Activated T-cell treated with anti-CD3 and anti-CD28 coated beads, Interleukin-2, amount 50 U/mL, for 4 hours (primary cell): ENCODE measurements at regions not wholly inside any gene's neighbourhood (a gene's known extent, or its start where the extent isn't known, plus 50 kb on each side); places are given as distances from the start of the nearest gene placed in this dataset.
A peak's percentile ranks its signal among the peaks of the same experiment; 100 is the strongest.
"Not testable (repeated sequence)": the region's sequence is repeated elsewhere in the genome, so short reads cannot be mapped to it uniquely, and the experiment has no call there.

Experiments used
- ATAC-seq, 2 donors: fragments of 200-7000 bp; cut with Tn5 transposase; one replicate each; pipeline ENCODE4 v1.10.0; 2021
- DNase-seq: peaks from one replicate; pipeline ENCODE4 v3.0.0-alpha.2; 2020
- H3K27me3 Mint-ChIP-seq: one replicate; pipeline ENCODE4 v1.8.0; 2021; ENCODE audit warnings: low read depth, mixed read lengths
- H3K36me3 Mint-ChIP-seq: one replicate; pipeline ENCODE4 v1.8.0; 2022; ENCODE audit warnings: mixed read lengths; ENCODE audit not compliant: insufficient read depth
- H3K4me1 Mint-ChIP-seq: one replicate; pipeline ENCODE4 v1.8.0; 2021; ENCODE audit warnings: low read depth, mixed read lengths
- H3K4me3 Mint-ChIP-seq: one replicate; pipeline ENCODE4 v1.8.0; 2021; ENCODE audit warnings: mild to moderate bottlenecking, moderate library complexity, mixed read lengths
- H3K9me3 Mint-ChIP-seq: one replicate; pipeline ENCODE4 v1.8.0; 2021; ENCODE audit warnings: mixed read lengths

GRCh38 chr5:18736736-18737135 is 1102.5 kb downstream of the TAF11L14 start:
- not testable (repeated sequence) for H3K27me3 Mint-ChIP-seq, H3K4me3 Mint-ChIP-seq, H3K9me3 Mint-ChIP-seq, DNase-seq, ATAC-seq
- H3K4me1 Mint-ChIP-seq = peaks cover 40% of the 10 kb centered on the region
- H3K36me3 Mint-ChIP-seq = peaks cover 39% of the 10 kb centered on the region

GRCh38 chr5:18740301-18740700 is 1106.0 kb downstream of the TAF11L14 start:
- H3K4me3 Mint-ChIP-seq = no peak overlapping the region
- no peak for DNase-seq
- no peaks in the 10 kb centered on the region for H3K27me3 Mint-ChIP-seq
- H3K36me3 Mint-ChIP-seq = peaks cover 27% of the 10 kb centered on the region
- H3K4me1 Mint-ChIP-seq = peaks cover 71% of the 10 kb centered on the region
- H3K9me3 Mint-ChIP-seq = no peaks in the 10 kb centered on the region
- ATAC-seq = no peak

GRCh38 chr5:18742830-18743229 is 1108.6 kb downstream of the TAF11L14 start:
- H3K9me3 Mint-ChIP-seq = peaks cover 3% of the 10 kb centered on the region

GRCh38 chr5:18744441-18744840 is 1110.2 kb downstream of the TAF11L14 start:
- H3K9me3 Mint-ChIP-seq = peaks cover 3% of the 10 kb centered on the region
- peaks cover 67% of the 10 kb centered on the region for H3K4me1 Mint-ChIP-seq
- peaks cover 9% of the 10 kb centered on the region for H3K36me3 Mint-ChIP-seq
- H3K27me3 Mint-ChIP-seq = no peaks in the 10 kb centered on the region
- peak overlapping the region; percentile 90 for H3K4me3 Mint-ChIP-seq
- ATAC-seq (no peak), DNase-seq (no peak)

More at GRCh38 chr5:18742830-18743229, 1108.6 kb downstream of the TAF11L14 start:
- peaks cover 74% of the 10 kb centered on the region for H3K4me1 Mint-ChIP-seq
- ATAC-seq = no peak
- H3K36me3 Mint-ChIP-seq = peaks cover 18% of the 10 kb centered on the region
- no peaks in the 10 kb centered on the region for H3K27me3 Mint-ChIP-seq
- peak overlapping the region; percentile 5 for H3K4me3 Mint-ChIP-seq
- DNase-seq = no peak

GRCh38 chr5:18745042-18745987 is 1111.1 kb downstream of the TAF11L14 start:
- H3K36me3 Mint-ChIP-seq = peaks cover 9% of the 10 kb centered on the region
- peaks cover 3% of the 10 kb centered on the region for H3K9me3 Mint-ChIP-seq
- no peak for DNase-seq
- no peaks in the 10 kb centered on the region for H3K27me3 Mint-ChIP-seq
- H3K4me3 Mint-ChIP-seq = peak overlapping the region; percentile 90
- H3K4me1 Mint-ChIP-seq = peaks cover 66% of the 10 kb centered on the region
- peak; percentile 59 for ATAC-seq

GRCh38 chr5:18745988-18746615 is 1111.8 kb downstream of the TAF11L14 start:
- ATAC-seq = peak; percentile 79 to 87
- peaks cover 3% of the 10 kb centered on the region for H3K9me3 Mint-ChIP-seq
- H3K36me3 Mint-ChIP-seq = peaks cover 9% of the 10 kb centered on the region
- H3K4me3 Mint-ChIP-seq = peak overlapping the region; percentile 90
- no peaks in the 10 kb centered on the region for H3K27me3 Mint-ChIP-seq
- peaks cover 58% of the 10 kb centered on the region for H3K4me1 Mint-ChIP-seq
- DNase-seq = peak; percentile 30

- ATAC-seq (no peak), DNase-seq (no peak)
- Mint-ChIP-seq H3K9me3 (peaks cover 3% of the 10 kb centered on the region), H3K36me3 (no peaks in the 10 kb centered on the region), H3K4me3 (no peak overlapping the region), H3K27me3 (no peaks in the 10 kb centered on the region), H3K4me1 (peaks cover 39% of the 10 kb centered on the region)
Measured at GRCh38 chr5:18749763-18750162, 1115.5 kb downstream of the TAF11L14 start.

GRCh38 chr5:18752317-18752716 is 1118.1 kb downstream of the TAF11L14 start:
- Mint-ChIP-seq H3K4me1 (peaks cover 24% of the 10 kb centered on the region), H3K4me3 (no peak overlapping the region), H3K27me3 (no peaks in the 10 kb centered on the region), H3K36me3 (no peaks in the 10 kb centered on the region), H3K9me3 (peaks cover 2% of the 10 kb centered on the region)
- ATAC-seq (peak in 1 of 2 donors; percentile 46), DNase-seq (no peak)

- Mint-ChIP-seq H3K36me3 (no peaks in the 10 kb centered on the region), H3K4me1 (peaks cover 18% of the 10 kb centered on the region), H3K27me3 (no peaks in the 10 kb centered on the region), H3K9me3 (no peaks in the 10 kb centered on the region), H3K4me3 (no peak overlapping the region)
- no peak for DNase-seq
- ATAC-seq = no peak
Measured at GRCh38 chr5:18754201-18754600, 1119.9 kb downstream of the TAF11L14 start.

GRCh38 chr5:18761801-18762200 is 1127.5 kb downstream of the TAF11L14 start:
- Mint-ChIP-seq H3K4me1 (peaks cover 4% of the 10 kb centered on the region), H3K9me3 (no peaks in the 10 kb centered on the region), H3K27me3 (no peaks in the 10 kb centered on the region), H3K4me3 (no peak overlapping the region), H3K36me3 (no peaks in the 10 kb centered on the region)
- ATAC-seq (peak; percentile 46 to 80), DNase-seq (no peak)

- no peak for DNase-seq
- peaks cover 4% of the 10 kb centered on the region for H3K4me1 Mint-ChIP-seq
- no peak for ATAC-seq
Measured at GRCh38 chr5:18764161-18764560, 1129.9 kb downstream of the TAF11L14 start.

GRCh38 chr5:18765304-18765703 is 1131.0 kb downstream of the TAF11L14 start:
- no peaks in the 10 kb centered on the region for H3K36me3 Mint-ChIP-seq

More at GRCh38 chr5:18764161-18764560, 1129.9 kb downstream of the TAF11L14 start:
- Mint-ChIP-seq H3K9me3 (no peaks in the 10 kb centered on the region), H3K4me3 (no peak overlapping the region), H3K27me3 (peaks cover under 1% of the 10 kb centered on the region), H3K36me3 (no peaks in the 10 kb centered on the region)

GRCh38 chr5:18771097-18771610 is 1136.9 kb downstream of the TAF11L14 start:
- no peak for ATAC-seq
- Mint-ChIP-seq H3K27me3 (peaks cover 6% of the 10 kb centered on the region), H3K9me3 (no peaks in the 10 kb centered on the region)

More at GRCh38 chr5:18765304-18765703, 1131.0 kb downstream of the TAF11L14 start:
- H3K27me3 Mint-ChIP-seq = peaks cover 3% of the 10 kb centered on the region
- peaks cover 4% of the 10 kb centered on the region for H3K4me1 Mint-ChIP-seq
- H3K9me3 Mint-ChIP-seq = no peaks in the 10 kb centered on the region
- DNase-seq (no peak), ATAC-seq (no peak)
- no peak overlapping the region for H3K4me3 Mint-ChIP-seq

GRCh38 chr5:18772475-18772874 is 1138.2 kb downstream of the TAF11L14 start:
- DNase-seq (no peak), ATAC-seq (peak; percentile 46 to 63)
- Mint-ChIP-seq H3K9me3 (no peaks in the 10 kb centered on the region), H3K27me3 (peaks cover 6% of the 10 kb centered on the region), H3K36me3 (no peaks in the 10 kb centered on the region), H3K4me3 (no peak overlapping the region), H3K4me1 (peaks cover 4% of the 10 kb centered on the region)

More at GRCh38 chr5:18771097-18771610, 1136.9 kb downstream of the TAF11L14 start:
- Mint-ChIP-seq H3K4me1 (peaks cover 4% of the 10 kb centered on the region), H3K4me3 (no peak overlapping the region), H3K36me3 (no peaks in the 10 kb centered on the region)
- no peak for DNase-seq
